ENCODE measurements at regions not wholly inside any gene's neighbourhood (a gene's known extent, or its start where the extent isn't known, plus 50 kb on each side); places are given as distances from the start of the nearest gene placed in this dataset.

DNA sequence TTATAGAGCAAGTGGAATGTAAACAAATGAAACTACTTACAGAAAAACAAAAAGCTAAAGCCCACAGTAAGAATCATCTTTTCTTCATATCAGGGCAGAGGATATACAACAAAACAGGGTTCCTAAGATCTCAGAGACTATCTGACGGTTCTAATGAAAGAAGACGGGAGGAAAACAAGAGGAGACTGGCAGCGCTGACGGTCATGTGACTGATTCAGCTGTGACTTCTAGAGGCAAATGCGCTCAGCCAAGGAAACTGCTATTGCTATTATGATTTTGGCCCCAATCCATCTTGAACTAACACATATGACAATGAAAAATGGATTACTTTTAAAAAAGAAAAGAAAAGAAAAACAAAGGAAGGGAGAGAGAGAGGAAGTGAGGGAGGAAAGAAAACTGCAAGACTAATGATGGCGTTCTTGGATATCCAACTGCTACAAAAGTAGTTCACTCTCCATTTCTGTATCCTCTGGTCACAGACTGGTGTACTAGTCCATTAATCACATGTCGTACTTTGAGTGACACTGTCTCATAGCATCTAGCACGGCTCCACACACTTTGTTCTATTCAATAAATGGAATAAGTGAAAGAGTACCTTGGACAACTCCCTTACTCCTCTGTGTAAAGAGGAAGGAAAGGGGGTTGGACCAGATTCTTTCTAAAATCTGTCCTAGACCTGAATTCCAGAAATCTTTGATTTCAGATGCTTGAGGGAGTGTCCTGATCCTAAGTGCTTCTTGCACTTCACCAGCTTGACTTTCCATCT, 119.3 kb downstream of the DAD1 start:
- no peak overlapping the region for H3K4me2 ChIP-seq
- H3F3A ChIP-seq (ENCODE audit: insufficient read depth, low read depth): peaks cover 16% of the 10 kb centered on the region; the same call in 1 of the 2 replicates
- BruUV-seq (replicated peaks): no TSS peak
- H3K27me3 ChIP-seq (ENCODE audit: insufficient read depth, low read depth): no peaks in the 10 kb centered on the region
- no peak for DNase-seq
- no peaks in the 10 kb centered on the region for H3K79me2 ChIP-seq (ENCODE audit: low read depth)
- no peaks in the 10 kb centered on the region for H4K20me1 ChIP-seq (ENCODE audit: insufficient read depth)
- no peak overlapping the region for H2AFZ ChIP-seq
- no peaks in the 10 kb centered on the region for H3K36me3 ChIP-seq (ENCODE audit: low read depth)
- H3K4me1 ChIP-seq (replicated peaks; ENCODE audit: insufficient read depth): peaks cover 24% of the 10 kb centered on the region
- TF ChIP-seq EZH2 (IDR thresholded peaks at IDR 0.05; ENCODE audit: low read depth): no peak
- TF ChIP-seq, protein P1, sequence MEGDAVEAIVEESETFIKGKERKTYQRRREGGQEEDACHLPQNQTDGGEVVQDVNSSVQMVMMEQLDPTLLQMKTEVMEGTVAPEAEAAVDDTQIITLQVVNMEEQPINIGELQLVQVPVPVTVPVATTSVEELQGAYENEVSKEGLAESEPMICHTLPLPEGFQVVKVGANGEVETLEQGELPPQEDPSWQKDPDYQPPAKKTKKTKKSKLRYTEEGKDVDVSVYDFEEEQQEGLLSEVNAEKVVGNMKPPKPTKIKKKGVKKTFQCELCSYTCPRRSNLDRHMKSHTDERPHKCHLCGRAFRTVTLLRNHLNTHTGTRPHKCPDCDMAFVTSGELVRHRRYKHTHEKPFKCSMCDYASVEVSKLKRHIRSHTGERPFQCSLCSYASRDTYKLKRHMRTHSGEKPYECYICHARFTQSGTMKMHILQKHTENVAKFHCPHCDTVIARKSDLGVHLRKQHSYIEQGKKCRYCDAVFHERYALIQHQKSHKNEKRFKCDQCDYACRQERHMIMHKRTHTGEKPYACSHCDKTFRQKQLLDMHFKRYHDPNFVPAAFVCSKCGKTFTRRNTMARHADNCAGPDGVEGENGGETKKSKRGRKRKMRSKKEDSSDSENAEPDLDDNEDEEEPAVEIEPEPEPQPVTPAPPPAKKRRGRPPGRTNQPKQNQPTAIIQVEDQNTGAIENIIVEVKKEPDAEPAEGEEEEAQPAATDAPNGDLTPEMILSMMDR (conservative IDR thresholded peaks at IDR 0.05): no peak
- ChIA-PET CTCF (no interaction called here), POLR2A (ENCODE audit: unreplicated experiment) (no interaction called here)
- no peaks in the 10 kb centered on the region for H3K9me2 ChIP-seq (ENCODE audit: insufficient read depth)
- no peak overlapping the region for H3K27ac ChIP-seq
- H3K9me3 ChIP-seq (ENCODE audit: insufficient read depth, low read depth): no peaks in the 10 kb centered on the region
- intact Hi-C loops (cut with micrococcal nuclease; ENCODE audit: unreplicated experiment): loop anchor here (5.0 kb wide), 2 partner anchors 157 to 242 kb away; no protein-coding TSS in a partner anchor
- H3K4me3 ChIP-seq: no peak overlapping the region

DNA sequence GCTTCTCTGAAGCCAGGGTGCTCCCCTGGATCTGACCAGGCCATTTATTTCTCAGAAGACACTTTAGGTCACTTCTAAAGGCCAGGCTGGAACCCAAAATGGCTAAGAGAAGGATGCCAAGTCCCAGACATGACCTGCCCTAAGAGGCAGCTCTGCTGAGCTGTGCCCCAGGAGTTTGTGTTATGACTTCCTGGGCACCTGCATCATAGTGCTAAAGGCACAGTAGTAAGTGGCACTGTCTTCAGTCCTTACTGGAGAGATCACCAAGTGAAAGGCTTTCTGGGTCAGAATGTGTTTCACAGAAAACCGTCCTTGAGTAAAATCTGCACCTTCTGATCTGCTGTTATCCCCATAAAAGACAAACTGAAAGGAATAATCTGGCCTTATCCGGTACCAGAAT, 120.2 kb downstream of the DAD1 start:
- ChIA-PET POLR2A (ENCODE audit: unreplicated experiment) (no interaction called here), CTCF (no interaction called here)
- Histone ChIP-seq H3K27ac (no peak overlapping the region), H3K9me3 (ENCODE audit: insufficient read depth, low read depth) (no peaks in the 10 kb centered on the region), H3K9me2 (ENCODE audit: insufficient read depth) (no peaks in the 10 kb centered on the region), H3K4me2 (no peak overlapping the region), H3K4me1 (replicated peaks; ENCODE audit: insufficient read depth) (peaks cover 24% of the 10 kb centered on the region), H3K79me2 (ENCODE audit: low read depth) (no peaks in the 10 kb centered on the region), H2AFZ (no peak overlapping the region), H3K27me3 (ENCODE audit: insufficient read depth, low read depth) (no peaks in the 10 kb centered on the region), H3K4me3 (no peak overlapping the region), H3K36me3 (ENCODE audit: low read depth) (no peaks in the 10 kb centered on the region), H3F3A (ENCODE audit: insufficient read depth, low read depth) (peaks cover 16% of the 10 kb centered on the region; the same call in 1 of the 2 replicates), H4K20me1 (ENCODE audit: insufficient read depth) (no peaks in the 10 kb centered on the region)
- no TSS peak for BruUV-seq (replicated peaks)
- TF ChIP-seq, protein P1 (conservative IDR thresholded peaks at IDR 0.05): no peak
- DNase-seq: no peak
- intact Hi-C loops (cut with micrococcal nuclease; ENCODE audit: unreplicated experiment): no loop called here

DNA sequence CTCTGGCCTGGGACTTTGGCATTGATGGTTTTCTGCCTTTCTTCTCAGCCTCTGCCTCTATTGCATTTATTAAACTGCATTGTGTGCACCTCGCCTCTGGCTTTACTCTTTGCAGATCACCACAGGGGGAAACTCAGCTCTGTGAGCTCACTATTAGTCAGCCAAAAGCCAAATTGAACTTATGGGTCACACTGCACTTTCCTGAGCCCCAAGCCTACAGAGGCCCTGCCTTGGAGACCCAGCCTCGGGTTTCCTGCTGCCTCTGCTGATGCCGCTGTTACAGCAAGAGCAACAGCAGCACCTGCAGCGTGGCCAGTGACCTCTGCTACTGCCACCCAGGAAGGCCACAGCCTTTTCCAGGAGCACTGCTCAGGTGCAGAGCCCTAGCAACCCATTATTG, 122.5 kb downstream of the DAD1 start:
- intact Hi-C loops (cut with micrococcal nuclease; ENCODE audit: unreplicated experiment): no loop called here
- Histone ChIP-seq H3F3A (ENCODE audit: insufficient read depth, low read depth) (peaks cover 16% of the 10 kb centered on the region; the same call in 1 of the 2 replicates), H3K4me1 (replicated peaks; ENCODE audit: insufficient read depth) (peaks cover 24% of the 10 kb centered on the region), H2AFZ (peak overlapping the region; percentile 48; the same call in 1 of the 2 replicates), H4K20me1 (ENCODE audit: insufficient read depth) (no peaks in the 10 kb centered on the region), H3K9me2 (ENCODE audit: insufficient read depth) (no peaks in the 10 kb centered on the region), H3K4me2 (peak overlapping the region; percentile 34), H3K27ac (peak overlapping the region; percentile 61), H3K79me2 (ENCODE audit: low read depth) (no peaks in the 10 kb centered on the region), H3K4me3 (no peak overlapping the region), H3K36me3 (ENCODE audit: low read depth) (no peaks in the 10 kb centered on the region), H3K27me3 (ENCODE audit: insufficient read depth, low read depth) (no peaks in the 10 kb centered on the region), H3K9me3 (ENCODE audit: insufficient read depth, low read depth) (no peaks in the 10 kb centered on the region)
- peak in 1 of 2 experiments; percentile 62 for DNase-seq
- ChIA-PET POLR2A (ENCODE audit: unreplicated experiment) (no interaction called here), CTCF (no interaction called here)
- TF ChIP-seq, protein P1 (conservative IDR thresholded peaks at IDR 0.05): no peak
- no TSS peak for BruUV-seq (replicated peaks)

Data from PC-9 (cell line).